Fibroblast of pulmonary artery (primary cell): ENCODE measurements at regions not wholly inside any gene's neighbourhood (a gene's known extent, or its start where the extent isn't known, plus 50 kb on each side); places are given as distances from the start of the nearest gene placed in this dataset.

ENCODE experiments used
- DNase-seq: peaks from one replicate; pipeline ENCODE4 v3.0.0-alpha.2; 2010; ENCODE audit warnings: low read depth
- H3K4me3 ChIP-seq: replicated peaks from 2 replicates; pipeline ENCODE4 v1.5.1; 2011; ENCODE audit warnings: low read depth, mild to moderate bottlenecking, control low read depth, low read length, moderate library complexity
- TF ChIP-seq, protein P1 (sequence below): IDR thresholded peaks from 2 replicates; pipeline ENCODE4 v1.5.1; 2011; ENCODE audit warnings: mild to moderate bottlenecking, control low read depth, low read length, inconsistent platforms; ENCODE audit errors: missing control alignments

DNA sequence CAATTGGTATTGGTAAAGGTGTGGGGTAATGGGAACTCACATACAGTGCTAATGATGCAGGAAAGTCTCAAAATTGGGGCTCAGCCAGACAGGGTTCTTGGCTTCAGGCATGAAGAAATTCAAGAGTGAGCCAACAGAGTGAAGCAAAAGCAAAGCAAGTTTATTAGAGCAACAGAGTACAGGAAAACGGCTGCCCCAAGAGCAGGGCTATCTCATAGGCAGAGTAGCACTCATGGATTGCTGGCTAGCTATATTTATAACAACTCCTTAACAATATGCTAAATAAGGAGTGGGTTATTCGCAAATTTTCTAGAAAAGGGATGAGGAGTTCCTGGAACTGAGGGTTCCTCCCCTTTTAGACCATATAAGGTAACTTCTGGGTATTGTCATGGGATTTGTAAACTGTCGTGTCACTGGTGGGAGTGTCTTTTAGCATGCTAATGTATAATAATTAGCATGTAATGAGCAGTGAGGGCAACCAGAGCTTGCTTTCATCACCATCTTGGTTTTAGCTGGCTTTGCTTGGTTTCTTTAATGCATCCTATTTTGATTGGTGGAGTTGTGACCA is 233.8 kb upstream of the NOL4 start:
- TF ChIP-seq, protein P1, sequence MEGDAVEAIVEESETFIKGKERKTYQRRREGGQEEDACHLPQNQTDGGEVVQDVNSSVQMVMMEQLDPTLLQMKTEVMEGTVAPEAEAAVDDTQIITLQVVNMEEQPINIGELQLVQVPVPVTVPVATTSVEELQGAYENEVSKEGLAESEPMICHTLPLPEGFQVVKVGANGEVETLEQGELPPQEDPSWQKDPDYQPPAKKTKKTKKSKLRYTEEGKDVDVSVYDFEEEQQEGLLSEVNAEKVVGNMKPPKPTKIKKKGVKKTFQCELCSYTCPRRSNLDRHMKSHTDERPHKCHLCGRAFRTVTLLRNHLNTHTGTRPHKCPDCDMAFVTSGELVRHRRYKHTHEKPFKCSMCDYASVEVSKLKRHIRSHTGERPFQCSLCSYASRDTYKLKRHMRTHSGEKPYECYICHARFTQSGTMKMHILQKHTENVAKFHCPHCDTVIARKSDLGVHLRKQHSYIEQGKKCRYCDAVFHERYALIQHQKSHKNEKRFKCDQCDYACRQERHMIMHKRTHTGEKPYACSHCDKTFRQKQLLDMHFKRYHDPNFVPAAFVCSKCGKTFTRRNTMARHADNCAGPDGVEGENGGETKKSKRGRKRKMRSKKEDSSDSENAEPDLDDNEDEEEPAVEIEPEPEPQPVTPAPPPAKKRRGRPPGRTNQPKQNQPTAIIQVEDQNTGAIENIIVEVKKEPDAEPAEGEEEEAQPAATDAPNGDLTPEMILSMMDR: no peak
- no peak for DNase-seq
- H3K4me3 ChIP-seq: no peak overlapping the region

DNA sequence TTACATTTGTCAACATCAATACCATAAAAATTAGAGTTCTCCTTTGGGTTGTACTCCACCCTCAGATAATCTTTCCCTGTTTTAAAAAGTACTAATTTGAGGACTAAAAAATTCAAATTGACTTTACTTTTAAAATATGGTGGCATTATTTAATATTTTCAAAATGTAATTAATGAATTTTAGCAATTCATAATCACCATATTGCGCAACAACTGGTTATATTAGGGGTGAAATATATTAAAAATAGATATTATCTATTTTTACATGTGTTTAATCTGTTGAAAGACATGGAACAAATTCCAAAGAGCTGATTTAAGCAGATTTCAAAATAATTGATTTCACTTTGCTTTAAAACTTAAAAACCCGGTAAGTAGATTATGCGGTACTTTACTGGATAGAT is 236.6 kb upstream of the NOL4 start:
- no peak for DNase-seq
- no peak overlapping the region for H3K4me3 ChIP-seq
- TF ChIP-seq, protein P1: no peak

DNA sequence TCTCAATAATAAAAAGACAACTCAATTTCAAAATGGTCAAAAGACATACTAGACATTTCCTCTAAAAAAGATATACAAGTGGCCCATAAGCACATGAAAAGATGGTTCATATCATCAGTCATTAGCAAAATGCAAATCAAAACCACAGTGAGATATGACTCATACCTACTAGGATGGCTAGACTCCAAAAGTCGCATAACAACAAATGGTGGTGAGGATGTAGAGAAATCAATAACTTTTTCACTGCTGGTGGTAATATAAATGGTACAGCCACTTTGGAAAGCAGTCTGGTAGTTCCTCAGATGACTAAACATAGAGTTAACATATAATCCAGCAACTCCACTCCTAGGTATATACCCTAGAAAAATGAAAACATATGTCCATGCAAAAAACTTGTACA is 242.3 kb upstream of the NOL4 start:
- TF ChIP-seq, protein P1: no peak
- no peak for DNase-seq
- H3K4me3 ChIP-seq: no peak overlapping the region

DNA sequence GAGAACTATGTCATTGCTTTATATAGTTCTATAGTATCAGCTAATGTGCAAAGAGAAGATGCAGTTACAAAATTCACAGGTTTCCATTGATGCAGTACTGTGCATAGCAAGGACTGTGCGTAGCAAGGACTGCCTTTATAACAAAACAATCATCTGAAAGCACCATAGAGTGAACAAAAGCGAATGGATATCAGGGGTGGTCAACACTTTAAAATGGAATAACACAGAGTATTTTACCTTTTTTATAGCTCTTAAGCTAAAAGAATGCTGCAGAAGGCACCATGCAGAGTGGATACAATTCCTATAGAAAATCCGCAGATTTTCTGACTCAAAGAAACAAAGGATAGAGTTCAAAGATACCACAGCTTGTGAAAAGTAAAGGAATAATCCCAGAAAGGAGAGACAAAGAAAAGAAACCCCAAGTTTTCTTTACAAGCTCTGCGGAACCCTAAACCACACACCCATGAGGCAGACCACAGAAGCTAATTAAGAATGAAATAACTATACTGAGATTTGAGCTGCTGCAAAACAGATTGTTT is 229.9 kb upstream of the DTNA start:
- TF ChIP-seq, protein P1: no peak
- no peak for DNase-seq
- no peak overlapping the region for H3K4me3 ChIP-seq

DNA sequence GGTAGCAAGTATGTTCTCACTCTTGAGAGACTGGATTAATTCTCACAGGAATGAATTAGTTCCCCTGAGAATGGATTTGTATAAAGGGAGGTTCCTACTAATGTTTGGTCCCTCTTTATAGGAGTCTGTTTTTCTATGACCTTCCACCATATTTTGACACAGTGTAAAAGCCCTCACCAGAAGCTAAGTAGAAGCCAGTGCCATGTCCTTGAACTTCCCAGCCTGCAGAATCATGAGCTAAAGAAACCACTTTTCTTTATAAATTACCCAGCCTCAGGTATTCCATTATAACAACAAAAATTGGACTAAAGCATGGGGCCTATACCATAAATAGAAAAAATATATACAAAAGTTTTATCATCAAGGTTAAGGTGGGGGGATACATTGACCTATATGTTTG is 227.9 kb upstream of the DTNA start:
- TF ChIP-seq, protein P1: no peak
- H3K4me3 ChIP-seq: no peak overlapping the region
- DNase-seq: no peak

DNA sequence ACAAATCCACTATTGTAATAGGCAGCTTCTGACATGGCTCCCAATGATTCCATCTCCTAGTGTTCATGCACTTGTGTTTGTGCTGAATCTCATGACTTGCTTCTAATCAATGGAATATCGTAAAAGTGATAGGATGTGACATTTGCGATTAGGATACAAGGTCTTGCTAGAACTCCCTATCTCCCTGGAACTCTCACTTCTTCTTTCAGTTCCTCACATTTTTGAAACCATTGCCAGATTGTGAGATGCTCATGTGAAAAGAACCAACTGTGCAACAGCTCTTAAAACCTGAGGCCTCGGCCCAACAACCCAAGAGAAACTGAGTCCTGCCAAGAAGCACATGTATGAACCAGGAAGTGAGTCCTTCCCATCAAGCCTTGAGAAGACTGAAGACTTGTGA is 226.9 kb upstream of the DTNA start:
- DNase-seq: no peak
- H3K4me3 ChIP-seq: no peak overlapping the region
- TF ChIP-seq, protein P1: no peak

DNA sequence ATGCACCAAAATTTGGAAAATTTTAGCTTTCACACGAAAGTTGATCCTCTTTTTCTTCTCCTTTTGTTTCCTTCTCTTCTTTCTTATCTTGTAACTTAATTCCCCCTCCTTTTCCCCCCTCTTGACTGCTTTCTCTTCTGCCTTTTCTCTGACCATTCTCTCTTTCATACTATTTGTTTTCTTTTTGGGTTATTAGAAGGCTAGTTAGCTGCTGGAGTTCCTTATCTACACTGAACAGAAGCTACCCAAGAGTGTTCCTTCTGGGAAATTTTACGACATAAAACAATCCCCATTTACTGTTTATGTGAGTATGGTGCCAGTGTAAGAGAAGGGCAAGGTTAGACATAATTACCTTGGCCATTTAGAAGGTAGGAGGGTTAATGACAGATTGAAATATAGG is 218.4 kb upstream of the DTNA start:
- TF ChIP-seq, protein P1: no peak
- H3K4me3 ChIP-seq: no peak overlapping the region
- no peak for DNase-seq
